CD14-positive monocyte (primary cell): ENCODE measurements at regions not wholly inside any gene's neighbourhood (a gene's known extent, or its start where the extent isn't known, plus 50 kb on each side); places are given as distances from the start of the nearest gene placed in this dataset.

Experiments
- DNase-seq, 3 donors: peaks; one replicate each; pipeline ENCODE4 v3.0.0-alpha.2; 2011 to 2022
- H2AFZ ChIP-seq: 2 replicates; pipeline ENCODE4 v1.6.0; 2012; ENCODE audit warnings: mild to moderate bottlenecking, low read depth, low read length, inconsistent platforms; ENCODE audit not compliant: insufficient read depth, poor library complexity, severe bottlenecking
- H3K27ac ChIP-seq, 2 donors: 1 replicate in 1 of 2; 2 replicates in 1 of 2; pipeline ENCODE4 v1.5.1; 2012 to 2013; ENCODE audit warnings: low read length in 2 of 2, control low read depth in 1 of 2, inconsistent platforms in 1 of 2, low read depth in 1 of 2, mild to moderate bottlenecking in 1 of 2
- H3K27me3 ChIP-seq, 2 donors: one replicate each; pipeline versions ENCODE4 v1.6.0 to v1.6.1; 2011 to 2013; ENCODE audit warnings: low read length in 2 of 2; ENCODE audit not compliant: control insufficient read depth in 2 of 2, insufficient read depth in 2 of 2
- H3K36me3 ChIP-seq, 2 donors: replicated peaks in 1 of 2; 1 replicate in 1 of 2; 2 replicates in 1 of 2; pipeline versions ENCODE4 v1.5.1 to v1.6.1; 2012 to 2013; ENCODE audit warnings: low read length in 2 of 2, control low read depth in 1 of 2, inconsistent platforms in 1 of 2, mild to moderate bottlenecking in 1 of 2; ENCODE audit not compliant: insufficient read depth in 2 of 2, control insufficient read depth in 1 of 2
- H3K4me1 ChIP-seq, 2 donors: 1 replicate in 1 of 2; 2 replicates in 1 of 2; pipeline versions ENCODE4 v1.5.1 to v1.6.1; 2012 to 2013; ENCODE audit warnings: low read length in 2 of 2, control low read depth in 1 of 2, inconsistent platforms in 1 of 2, mild to moderate bottlenecking in 1 of 2, moderate library complexity in 1 of 2; ENCODE audit not compliant: insufficient read depth in 2 of 2, control insufficient read depth in 1 of 2
- H3K4me2 ChIP-seq: replicated peaks from 2 replicates; pipeline ENCODE3; 2012; ENCODE audit warnings: low read length, moderate library complexity, mild to moderate bottlenecking; ENCODE audit not compliant: poor library complexity, severe bottlenecking; ENCODE audit errors: extremely low read depth
- H3K4me3 ChIP-seq, 3 experiments: fragments of 200-600 bp in 1 of 3; sonication (generic) in 1 of 3; replicated peaks in 1 of 3; 1 replicate in 2 of 3; 2 replicates in 1 of 3; pipeline ENCODE4 v1.5.1; 2011 to 2013; ENCODE audit warnings: low read length in 3 of 3, mild to moderate bottlenecking in 3 of 3, control low read depth in 2 of 3, low read depth in 2 of 3, inconsistent platforms in 1 of 3, moderate library complexity in 1 of 3
- H3K79me2 ChIP-seq: 2 replicates; pipeline ENCODE4 v1.6.0; 2012; ENCODE audit warnings: mild to moderate bottlenecking, control low read depth, inconsistent platforms, low read length, moderate library complexity; ENCODE audit not compliant: insufficient read depth
- H3K9ac ChIP-seq: 2 replicates; pipeline ENCODE4 v1.6.0; 2017; ENCODE audit warnings: low read length, mild to moderate bottlenecking; ENCODE audit not compliant: insufficient read depth, poor library complexity, severe bottlenecking
- H3K9me3 ChIP-seq, 2 donors: replicated peaks in 1 of 2; 1 replicate in 1 of 2; 2 replicates in 1 of 2; pipeline versions ENCODE4 v1.5.1 to v1.6.1; 2012 to 2013; ENCODE audit warnings: low read length in 2 of 2, control low read depth in 1 of 2; ENCODE audit not compliant: control insufficient read depth in 1 of 2, insufficient read depth in 1 of 2
- H4K20me1 ChIP-seq: 2 replicates; pipeline ENCODE4 v1.6.0; 2012; ENCODE audit warnings: mild to moderate bottlenecking, low read length, control low read depth, moderate library complexity; ENCODE audit not compliant: insufficient read depth
- H3K27ac Mint-ChIP-seq, 7 donors: one replicate each; pipeline ENCODE4 v1.8.0; 2020; ENCODE audit warnings: mild to moderate bottlenecking in 7 of 7, mixed read lengths in 7 of 7, moderate library complexity in 6 of 7, inconsistent platforms in 2 of 7
- H3K27me3 Mint-ChIP-seq, 3 donors: one replicate each; pipeline ENCODE4 v1.8.0; 2021 to 2022; ENCODE audit warnings: low read depth in 3 of 3, mild to moderate bottlenecking in 3 of 3, mixed read lengths in 3 of 3, moderate library complexity in 3 of 3, inconsistent platforms in 1 of 3
- H3K36me3 Mint-ChIP-seq, 2 donors: one replicate each; pipeline ENCODE4 v1.8.0; 2020; ENCODE audit warnings: mixed read lengths in 2 of 2, inconsistent platforms in 1 of 2, mild to moderate bottlenecking in 1 of 2
- H3K4me1 Mint-ChIP-seq: one replicate; pipeline ENCODE4 v1.8.0; 2020; ENCODE audit warnings: mild to moderate bottlenecking, mixed read lengths
- H3K4me3 Mint-ChIP-seq, 2 donors: one replicate each; pipeline ENCODE4 v1.8.0; 2020; ENCODE audit warnings: mild to moderate bottlenecking in 2 of 2, mixed read lengths in 2 of 2, moderate library complexity in 1 of 2
- H3K9me3 Mint-ChIP-seq, 7 donors: one replicate each; pipeline ENCODE4 v1.8.0; 2020 to 2022; ENCODE audit warnings: mixed read lengths in 7 of 7, mild to moderate bottlenecking in 6 of 7, moderate library complexity in 6 of 7, inconsistent platforms in 2 of 7
- CTCF ChIP-seq: fragments of 200-600 bp; IDR thresholded peaks from one replicate; pipeline ENCODE4 v1.8.0; 2022; ENCODE audit warnings: antibody characterized with exemption, mild to moderate bottlenecking
- WGBS: methylation state at CpG from one replicate; pipeline ENCODE4 v1.1.5; 2013; ENCODE audit warnings: missing lambda C conversion rate; ENCODE audit not compliant: insufficient coverage; 5-methylcytosine and 5-hydroxymethylcytosine counted together
- intact Hi-C, 2 donors: fragments of 100-400 bp; cut with micrococcal nuclease; formaldehyde crosslinking; loops; one replicate each; pipeline versions ENCODE4 v1.15.0 to v1.15.1; 2023

GRCh38 chr9:28407351-28407750 lies 834.1 kb upstream of the C9orf72 start:
- Histone ChIP-seq H3K4me1 (no peaks in the 10 kb centered on the region), H3K9ac (no peak overlapping the region), H2AFZ (no peak overlapping the region), H3K27me3 (no peaks in the 10 kb centered on the region), H4K20me1 (no peaks in the 10 kb centered on the region), H3K9me3 (peaks cover 0 to 4% of the 10 kb centered on the region in 2 donors), H3K79me2 (no peaks in the 10 kb centered on the region), H3K36me3 (no peaks in the 10 kb centered on the region), H3K4me2 (no peak overlapping the region), H3K27ac (no peak overlapping the region), H3K4me3 (no peak overlapping the region)
- DNase-seq, result no peak
- intact Hi-C loops, result no loop called here
- Mint-ChIP-seq H3K27ac (no peak overlapping the region), H3K27me3 (peaks cover 0 to 1% (median 0%) of the 10 kb centered on the region in 3 donors), H3K36me3 (no peaks in the 10 kb centered on the region), H3K9me3 (peaks cover 0 to 7% (median 0%) of the 10 kb centered on the region in 7 donors), H3K4me3 (no peak overlapping the region), H3K4me1 (no peaks in the 10 kb centered on the region)
- TF ChIP-seq CTCF, result no peak
- WGBS, result no CpG with 5 or more reads among the region's 3 CpGs

- intact Hi-C loops, result no loop called here
- Mint-ChIP-seq H3K36me3 (no peaks in the 10 kb centered on the region), H3K9me3 (peaks cover 0 to 7% (median 0%) of the 10 kb centered on the region in 7 donors), H3K4me1 (no peaks in the 10 kb centered on the region), H3K27me3 (peaks cover 0 to 1% (median 0%) of the 10 kb centered on the region in 3 donors), H3K27ac (no peak overlapping the region), H3K4me3 (no peak overlapping the region)
- Histone ChIP-seq H4K20me1 (no peaks in the 10 kb centered on the region), H3K4me3 (no peak overlapping the region), H3K27ac (no peak overlapping the region), H3K4me1 (no peaks in the 10 kb centered on the region), H3K9me3 (peaks cover 0 to 4% of the 10 kb centered on the region in 2 donors), H3K9ac (no peak overlapping the region), H3K79me2 (no peaks in the 10 kb centered on the region), H3K27me3 (no peaks in the 10 kb centered on the region), H3K36me3 (no peaks in the 10 kb centered on the region), H2AFZ (no peak overlapping the region), H3K4me2 (no peak overlapping the region)
- no peak for TF ChIP-seq CTCF
- WGBS, result no CpG with 5 or more reads among the region's 1 CpG
- no peak for DNase-seq
Measured at GRCh38 chr9:28409919-28410318, 836.6 kb upstream of the C9orf72 start.
